ENCODE measurements at regions not wholly inside any gene's neighbourhood (a gene's known extent, or its start where the extent isn't known, plus 50 kb on each side); places are given as distances from the start of the nearest gene placed in this dataset.

GRCh38 chr13:94902722-94903407 is 190.5 kb upstream of the SOX21 start:
- TF ChIP-seq CTCF (IDR thresholded peaks at IDR 0.05) (no peak), EZH2phosphoT487 (IDR thresholded peaks at IDR 0.05) (no peak), EZH2 (IDR thresholded peaks at IDR 0.05) (no peak)

Measured in neural progenitor cell (in vitro differentiated cells).